SHP77 (cell line): ENCODE measurements at regions not wholly inside any gene's neighbourhood (a gene's known extent, or its start where the extent isn't known, plus 50 kb on each side); places are given as distances from the start of the nearest gene placed in this dataset.

Experiments used
- DNase-seq, 2 experiments: peaks; one replicate each; lab custom pipeline; 2025; lab: John Stamatoyannopoulos, UW

DNA sequence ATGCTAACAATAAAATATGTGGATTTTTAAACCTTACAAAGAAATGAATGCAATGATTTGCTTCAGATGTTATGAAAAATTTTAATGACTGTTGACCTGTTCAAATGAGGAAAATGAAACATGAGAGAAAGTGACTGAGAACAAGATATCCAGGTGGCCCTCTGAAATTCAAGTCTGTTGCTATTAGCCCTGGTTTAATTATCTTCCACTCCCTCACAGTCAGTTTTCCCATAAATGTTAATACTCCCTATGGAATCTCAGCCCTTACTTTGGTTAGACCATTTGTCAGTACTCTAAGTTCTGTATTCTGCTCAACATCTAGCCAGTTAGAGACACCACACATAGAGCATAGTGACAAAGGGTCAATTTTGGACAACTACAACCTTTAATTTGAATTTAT, 327.8 kb downstream of the PDGFC start:
- DNase-seq = no peak

DNA sequence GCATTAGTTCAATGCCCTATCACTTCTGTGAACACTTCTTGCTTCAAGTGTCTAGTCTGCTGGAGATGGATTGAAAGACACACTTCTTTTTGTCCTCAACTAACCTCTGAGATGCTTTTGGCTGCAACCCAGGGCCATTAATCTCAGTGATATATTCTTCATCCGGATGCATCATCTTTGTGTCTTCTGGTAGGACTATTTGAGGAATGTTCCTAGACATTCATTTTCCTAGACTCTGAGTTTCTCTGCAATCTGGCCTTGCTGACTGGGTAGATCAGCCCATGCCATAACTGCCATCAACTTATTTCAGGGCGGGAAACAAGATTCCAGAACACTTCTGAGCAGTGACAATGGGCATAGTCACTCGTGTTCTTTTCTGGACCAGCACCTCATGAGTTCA, 329.4 kb downstream of the PDGFC start:
- DNase-seq = no peak

DNA sequence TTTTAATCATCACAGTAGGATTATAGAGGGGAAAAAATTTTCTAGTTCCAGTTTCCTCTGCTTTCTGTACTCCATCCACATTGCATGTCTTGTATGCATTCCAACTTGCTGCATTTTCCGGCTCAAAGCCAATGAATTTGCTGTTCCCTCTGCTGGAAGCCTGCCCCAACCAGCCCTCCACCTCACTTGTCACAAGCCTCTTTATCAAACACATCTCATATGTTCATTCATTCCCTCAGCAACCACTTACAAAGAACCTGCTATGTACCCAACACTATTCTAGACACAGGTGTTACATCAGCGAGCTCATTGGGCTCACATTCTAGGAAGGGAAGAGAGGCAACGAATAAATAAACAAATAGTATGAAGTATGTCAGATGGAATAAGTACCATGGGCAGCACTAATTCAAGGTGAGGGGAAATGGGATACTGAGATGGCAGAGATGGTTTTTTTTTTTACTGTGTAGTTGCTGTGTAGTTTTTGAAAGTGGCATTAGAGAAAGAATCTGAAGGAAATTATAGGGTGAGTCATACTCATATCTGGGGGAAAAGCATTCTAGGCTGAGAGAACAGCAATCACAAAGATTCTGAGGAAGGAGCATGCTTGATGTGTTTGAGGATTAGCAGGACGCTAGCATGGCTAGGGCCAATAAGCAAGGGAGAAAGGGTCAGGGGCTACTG, 332.5 kb downstream of the PDGFC start:
- DNase-seq = peak in 1 of 2 experiments; percentile 12

DNA sequence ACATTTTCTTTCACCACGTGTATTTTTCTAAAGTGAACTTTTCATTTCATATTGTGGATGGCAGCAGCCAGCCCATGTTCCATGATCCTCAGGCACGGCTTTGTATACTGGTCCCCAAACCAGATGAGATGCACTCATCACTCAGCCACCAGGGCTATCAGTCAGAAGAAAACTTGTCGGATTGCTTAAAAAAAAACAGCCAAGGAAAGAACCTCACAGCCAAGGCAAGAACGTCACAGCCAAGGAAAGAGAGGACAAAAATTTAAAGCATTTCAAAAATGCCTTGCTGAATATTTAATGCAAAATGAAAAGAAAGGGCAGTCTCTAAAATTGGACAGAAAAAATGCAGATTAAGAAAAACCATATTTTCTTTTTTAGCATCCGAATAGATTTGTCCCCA, 333.3 kb downstream of the PDGFC start:
- DNase-seq = no peak

DNA sequence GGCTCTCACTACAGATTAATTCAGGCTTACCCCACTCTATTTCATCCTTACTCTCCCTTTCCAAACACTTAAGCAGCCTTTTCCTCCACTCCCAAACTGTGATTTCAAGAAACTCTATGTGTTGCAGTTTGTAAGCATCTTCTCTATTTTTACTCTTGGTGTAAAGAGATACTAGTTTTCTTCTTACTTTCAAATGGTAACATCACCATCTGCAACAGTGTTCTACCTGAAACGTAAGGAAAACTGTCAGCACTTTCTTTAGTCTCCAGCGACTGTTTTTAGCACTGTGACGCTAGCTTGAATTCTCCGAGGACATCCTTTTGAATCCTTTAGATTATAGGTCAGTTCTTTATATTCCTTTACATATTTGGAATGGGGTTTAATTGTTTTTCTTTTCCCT, 335.2 kb downstream of the PDGFC start:
- DNase-seq = no peak

DNA sequence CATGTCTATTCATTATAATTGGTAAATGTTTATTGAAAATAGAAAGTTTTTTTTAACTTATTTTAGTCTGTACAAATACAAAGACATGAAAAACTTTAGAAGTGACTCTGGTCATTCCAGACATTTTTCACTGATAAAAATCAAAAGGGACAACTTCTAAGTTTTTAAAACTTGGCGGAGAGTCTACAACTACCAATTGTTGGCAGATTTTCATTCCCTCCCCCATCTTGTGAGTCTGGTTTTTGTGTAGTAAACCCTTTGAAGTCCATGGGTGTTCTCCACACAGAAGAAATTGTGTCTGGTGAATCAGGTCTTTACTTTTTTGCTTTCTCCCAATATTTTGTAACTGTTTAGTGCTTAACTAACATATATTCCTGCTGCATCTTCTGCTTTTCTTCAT, 336.5 kb downstream of the PDGFC start:
- no peak for DNase-seq

DNA sequence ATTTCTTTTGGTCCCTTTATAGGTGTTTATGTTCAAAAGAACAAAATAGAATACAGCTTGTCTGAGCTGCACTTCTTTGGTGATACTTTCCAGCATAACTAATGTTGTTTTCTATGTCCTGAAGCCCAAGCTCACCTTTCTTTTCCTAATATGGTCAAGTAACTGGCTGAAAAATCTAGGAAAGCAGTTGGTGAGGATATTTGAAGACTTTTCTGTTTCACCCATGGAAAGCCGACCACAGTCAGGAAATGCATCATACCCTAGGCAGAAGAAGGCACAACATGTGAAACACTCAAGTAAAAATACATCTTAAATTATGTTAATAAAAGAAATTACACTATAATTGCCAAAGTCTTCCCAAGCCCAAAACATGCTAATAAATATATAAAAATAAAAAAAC, 337.0 kb downstream of the PDGFC start:
- DNase-seq = no peak

DNA sequence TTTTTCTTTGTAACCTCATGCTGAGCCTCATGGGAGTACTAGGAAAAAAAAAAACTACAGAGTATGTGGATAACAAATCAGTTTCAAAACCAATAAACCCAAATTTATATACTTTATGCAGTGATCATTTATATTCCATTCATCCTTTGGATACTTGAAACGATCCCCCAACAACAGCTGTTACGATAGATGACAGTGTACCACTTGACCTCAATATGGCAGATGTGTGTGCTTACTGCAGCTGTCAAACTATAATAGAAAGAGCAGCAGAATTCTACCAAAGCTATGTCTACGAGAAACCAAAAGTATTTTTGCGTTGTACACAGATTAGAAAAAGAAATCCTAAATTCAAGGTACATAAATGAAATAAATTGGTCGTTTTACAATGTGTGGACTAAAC, 337.8 kb downstream of the PDGFC start:
- DNase-seq = peak; percentile 13 to 42

DNA sequence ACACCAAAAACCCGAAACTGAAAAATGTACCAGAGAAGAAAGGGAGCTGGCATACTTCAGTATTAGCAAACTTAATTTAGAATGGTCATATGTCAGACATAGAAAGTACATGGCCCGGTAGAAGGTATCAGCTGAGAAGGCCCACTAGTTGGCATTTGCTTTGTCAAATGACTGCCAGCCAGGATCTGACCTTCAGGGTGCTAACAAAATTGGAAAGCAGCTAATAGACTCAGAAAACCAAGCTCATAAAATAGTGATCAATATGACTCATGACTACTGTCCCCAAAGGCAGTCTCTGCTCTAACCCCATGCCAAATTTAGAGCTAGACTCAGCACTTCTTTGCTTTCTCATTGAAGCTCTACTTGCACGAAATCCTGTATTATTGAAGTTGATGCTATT, 342.7 kb downstream of the PDGFC start:
- no peak for DNase-seq

DNA sequence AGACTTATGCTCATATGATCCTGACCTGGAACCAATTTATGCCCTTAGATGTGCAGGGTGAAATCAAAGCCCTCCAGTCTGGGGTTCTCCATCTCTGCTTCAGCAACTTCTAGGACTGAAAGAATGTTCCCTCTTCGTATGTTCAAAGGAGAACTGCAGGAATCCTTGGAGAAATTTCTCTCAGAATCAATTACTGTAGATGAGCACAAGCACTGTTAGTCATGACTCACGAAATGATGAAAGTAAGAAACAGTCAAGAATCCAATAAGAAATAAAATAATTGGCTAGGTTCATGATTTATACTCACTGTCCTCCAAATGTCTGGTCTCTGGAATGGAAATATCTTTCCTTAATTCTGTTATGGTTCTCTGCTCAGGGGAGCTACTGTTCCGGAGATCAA, 348.2 kb downstream of the PDGFC start:
- no peak for DNase-seq

DNA sequence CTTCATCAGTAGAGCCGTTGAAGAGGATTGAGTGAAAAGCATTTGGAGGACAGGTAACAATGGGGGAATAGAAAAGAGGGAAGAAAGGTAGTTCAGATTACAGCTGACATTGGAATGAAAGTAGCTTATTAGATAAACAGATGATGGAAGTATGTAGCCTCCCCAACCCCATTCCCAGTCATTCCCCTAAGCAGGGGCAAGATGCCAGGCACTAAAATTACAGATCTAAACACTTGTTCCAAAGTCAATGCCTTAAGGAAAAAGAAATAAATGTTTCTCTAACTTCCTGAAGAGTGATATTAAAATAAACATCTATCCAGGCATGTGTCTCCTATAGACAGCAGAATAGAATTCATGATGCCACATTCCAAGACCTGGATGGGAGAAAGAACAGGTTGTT, 350.8 kb downstream of the PDGFC start:
- DNase-seq = no peak

DNA sequence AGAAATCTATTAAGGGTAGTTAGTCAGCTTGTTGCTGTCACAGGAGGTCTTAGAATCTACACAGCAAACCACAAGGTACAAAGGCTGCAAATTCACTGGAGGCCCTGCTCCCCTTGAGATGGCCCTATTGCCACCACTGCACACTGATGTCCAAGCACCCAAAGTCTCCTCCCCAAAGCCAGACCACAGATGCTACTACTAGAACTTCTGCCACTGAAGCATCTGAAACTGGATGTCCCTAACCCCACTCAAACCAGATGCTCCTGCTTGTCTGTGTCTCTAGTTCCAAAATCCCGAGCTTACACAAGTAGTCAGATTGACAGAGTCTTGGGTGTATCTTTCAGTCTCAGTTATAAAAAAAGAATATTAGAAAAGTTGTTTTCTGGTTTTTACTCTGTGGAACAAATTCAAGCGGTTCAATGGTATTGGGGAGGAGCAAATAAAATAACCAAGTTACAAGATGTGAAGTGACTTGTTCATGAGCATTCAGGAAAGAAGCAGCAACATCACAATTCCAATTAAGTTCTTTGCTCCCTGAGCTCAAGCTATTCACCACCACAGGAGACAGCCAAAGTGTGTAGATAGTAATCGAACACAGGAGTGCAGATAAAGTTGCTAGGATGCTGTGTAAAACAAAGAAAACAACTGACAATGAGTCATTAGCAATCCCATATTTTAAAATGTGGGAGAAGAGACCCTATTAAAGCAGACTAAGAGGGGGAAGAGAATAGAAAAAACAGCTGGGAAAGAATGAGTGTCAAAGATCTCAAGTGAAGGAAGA, 352.3 kb downstream of the PDGFC start:
- no peak for DNase-seq

DNA sequence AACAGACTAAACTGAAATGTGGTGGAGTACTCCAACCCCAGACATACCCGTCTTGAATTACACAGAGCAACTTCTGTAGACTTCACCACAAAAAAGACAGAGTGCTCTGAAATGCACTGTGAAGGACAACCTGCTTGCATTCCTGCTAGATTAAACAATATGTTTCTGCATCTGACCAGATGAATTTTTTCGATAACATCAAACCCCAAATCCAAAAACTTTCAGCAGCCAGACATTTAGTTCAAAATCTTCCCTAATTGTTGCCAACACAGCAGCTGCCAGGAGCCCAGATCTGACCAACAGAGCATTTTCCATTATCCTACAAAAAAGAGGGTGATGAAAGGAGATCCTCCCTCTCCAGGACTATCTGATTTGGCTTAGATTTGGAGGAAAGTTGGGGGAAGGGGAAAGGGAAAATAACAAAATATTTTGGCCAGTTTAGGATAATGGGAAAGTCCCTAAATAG, 356.5 kb downstream of the PDGFC start:
- no peak for DNase-seq

DNA sequence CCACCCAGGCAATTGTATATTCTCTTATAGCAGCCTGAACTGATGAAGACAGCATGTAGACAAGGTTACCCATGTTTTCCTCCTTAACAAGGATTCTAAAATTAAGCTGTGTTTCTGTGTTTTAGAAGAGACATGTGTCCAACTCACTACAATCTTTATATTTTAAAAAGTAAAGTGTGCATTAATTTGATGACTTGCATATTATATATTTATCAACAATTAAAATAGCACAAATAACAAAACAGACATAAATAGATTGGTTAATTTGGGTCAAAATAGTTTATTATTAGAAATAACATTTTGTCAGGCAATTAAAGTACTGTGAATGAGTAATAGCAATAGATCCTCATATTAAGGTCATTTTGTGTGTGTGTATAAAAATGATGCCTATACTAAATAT, 357.1 kb downstream of the PDGFC start:
- no peak for DNase-seq

DNA sequence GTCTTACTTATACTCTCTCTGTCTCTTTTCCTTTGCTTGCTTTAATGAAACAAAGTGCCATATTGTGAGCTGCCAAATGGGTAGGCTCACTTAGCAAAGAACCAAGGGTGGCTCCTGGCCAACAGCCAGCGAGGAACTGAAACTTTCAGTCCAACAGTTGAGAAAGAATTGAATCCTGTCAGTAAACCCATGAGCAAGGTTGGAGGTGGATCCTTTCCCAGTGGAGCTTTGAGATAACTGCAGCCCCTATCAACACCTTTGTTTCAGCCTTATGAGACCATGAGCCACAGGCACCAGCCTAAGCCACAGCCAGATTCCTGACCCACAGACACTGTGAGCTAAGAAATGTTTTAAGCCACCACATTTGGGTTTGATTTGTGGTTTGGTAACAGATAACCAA, 362.2 kb downstream of the PDGFC start:
- no peak for DNase-seq

DNA sequence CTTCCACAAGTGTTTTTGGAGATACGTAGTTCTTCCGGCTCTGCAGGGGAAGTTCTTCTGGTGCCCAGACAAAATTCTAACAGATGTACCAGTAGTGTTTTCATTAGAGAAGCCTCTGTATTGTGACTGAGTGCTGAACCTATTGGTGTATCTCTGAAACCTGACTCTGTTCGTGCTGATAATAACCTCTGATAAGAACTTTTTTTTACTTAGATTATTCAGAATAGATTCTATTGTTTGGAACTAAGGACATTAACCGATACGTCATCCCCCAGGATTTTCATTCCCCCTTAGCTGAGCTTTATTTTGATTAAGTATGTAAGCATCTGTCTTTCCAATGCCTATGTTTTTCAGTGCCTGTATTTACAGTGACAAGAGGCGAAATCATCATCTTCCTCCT, 362.9 kb downstream of the PDGFC start:
- DNase-seq = no peak

DNA sequence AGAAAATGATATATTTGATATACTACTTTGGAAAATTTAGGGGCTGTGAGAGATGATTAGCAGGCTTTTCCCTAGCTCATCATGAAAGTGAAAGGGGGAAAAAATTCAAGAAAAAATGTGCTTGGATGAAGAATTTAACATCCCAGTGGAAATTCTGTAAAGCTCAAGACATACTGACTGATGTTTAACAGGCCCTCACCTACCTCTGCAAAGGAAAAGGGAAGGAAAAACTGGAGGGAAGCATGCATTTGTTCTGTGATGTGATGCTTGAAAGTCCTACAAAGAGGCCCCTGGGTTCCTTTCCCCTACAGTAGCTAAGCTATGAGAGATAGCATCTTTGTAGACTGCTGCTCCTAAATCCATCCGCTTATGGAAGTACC, 364.1 kb downstream of the PDGFC start:
- DNase-seq = no peak

DNA sequence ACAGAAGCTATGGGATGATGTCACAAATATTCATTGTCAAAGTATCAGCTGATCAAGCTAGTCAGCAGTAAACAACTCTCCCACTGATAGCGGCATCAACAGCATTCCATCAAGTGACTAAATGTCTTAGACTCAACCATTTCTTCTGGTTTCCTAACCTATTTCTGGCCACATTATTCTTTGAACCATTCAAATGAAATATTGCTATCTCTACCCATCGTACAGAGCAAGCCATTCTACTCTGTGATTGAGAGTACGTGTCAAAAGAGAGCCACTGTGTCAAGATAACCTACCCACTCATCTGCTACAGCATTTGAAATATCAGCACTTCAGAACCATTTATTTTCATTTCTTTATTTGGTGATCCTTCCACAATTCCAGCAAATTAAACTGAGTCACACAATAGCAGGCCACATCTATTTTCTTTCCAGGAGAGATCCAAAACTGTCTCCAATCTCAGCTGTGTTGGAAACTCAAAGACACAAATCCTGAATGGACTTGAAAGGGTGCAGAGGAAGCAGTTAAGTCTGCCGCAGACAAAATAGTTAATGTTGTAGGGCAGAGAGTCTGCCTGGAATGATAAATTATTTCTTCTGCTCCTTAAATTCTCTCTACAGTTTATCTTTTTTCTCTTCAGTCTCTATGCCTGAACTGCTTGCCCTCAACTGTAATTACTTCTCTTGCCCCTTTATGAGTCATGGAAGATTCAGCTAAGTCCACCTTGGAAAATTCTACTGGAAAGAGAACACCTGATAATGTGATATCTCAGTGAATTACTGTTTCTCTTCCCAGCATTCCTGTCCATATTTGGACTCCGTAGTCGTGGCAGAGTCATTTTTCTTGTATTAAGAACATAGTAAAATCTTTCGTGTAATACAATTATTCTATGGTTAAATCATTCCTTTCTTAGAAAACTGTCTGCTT, 364.8 kb downstream of the PDGFC start:
- no peak for DNase-seq

DNA sequence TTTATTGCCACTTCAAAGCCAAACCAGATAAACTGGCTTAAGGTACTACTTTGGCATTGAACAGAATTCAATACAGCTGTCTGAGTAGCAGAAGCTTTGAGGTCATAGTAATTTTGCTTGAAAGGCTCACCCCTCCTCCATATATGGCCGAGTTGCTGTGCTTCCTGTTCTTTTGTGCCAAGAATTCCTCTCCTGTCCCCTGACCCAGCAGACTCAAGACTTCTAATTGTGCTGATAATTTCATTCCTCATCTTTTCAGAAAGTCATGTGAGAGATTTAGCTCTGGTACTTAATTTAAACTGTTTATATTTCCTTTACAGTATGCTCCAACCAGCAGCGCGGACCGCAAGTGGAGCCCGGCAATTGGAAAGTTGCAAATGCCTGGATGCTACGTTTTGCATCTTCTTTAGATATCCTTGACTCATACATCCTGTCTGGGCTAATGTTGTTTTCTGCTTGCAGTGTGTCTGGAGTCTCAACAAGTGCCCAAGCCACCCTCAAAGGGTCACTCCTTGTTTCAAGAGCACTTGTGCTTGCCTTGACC, 373.4 kb downstream of the PDGFC start:
- DNase-seq = no peak

DNA sequence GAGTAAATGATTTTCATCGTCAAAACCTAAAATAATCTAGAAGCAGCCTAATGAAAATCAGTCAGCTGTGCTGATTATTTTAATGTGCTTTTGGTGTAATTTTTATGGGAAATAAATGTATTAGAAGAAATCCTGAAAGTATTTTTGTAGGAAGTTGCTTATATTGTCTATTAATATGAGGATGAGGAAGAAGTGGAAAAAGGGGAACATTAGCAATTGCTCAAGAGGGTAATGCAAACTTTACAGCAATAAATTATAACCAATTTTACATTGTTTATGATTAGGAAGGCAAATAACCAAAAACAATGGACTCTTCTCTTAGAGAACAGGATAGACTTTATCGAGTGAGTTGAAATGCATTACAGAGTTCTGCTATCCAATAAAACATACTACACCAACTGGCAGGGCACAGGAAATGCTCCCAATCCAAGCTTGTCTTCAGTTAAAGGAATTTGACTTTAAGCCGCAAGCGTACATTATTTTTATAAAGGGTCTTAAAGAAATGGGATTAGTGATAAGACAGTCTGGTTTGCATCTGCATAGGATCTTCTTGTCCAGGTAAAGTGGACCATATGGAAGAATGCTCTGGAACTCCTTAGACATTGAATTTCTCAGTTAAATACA, 374.8 kb downstream of the PDGFC start:
- no peak for DNase-seq

DNA sequence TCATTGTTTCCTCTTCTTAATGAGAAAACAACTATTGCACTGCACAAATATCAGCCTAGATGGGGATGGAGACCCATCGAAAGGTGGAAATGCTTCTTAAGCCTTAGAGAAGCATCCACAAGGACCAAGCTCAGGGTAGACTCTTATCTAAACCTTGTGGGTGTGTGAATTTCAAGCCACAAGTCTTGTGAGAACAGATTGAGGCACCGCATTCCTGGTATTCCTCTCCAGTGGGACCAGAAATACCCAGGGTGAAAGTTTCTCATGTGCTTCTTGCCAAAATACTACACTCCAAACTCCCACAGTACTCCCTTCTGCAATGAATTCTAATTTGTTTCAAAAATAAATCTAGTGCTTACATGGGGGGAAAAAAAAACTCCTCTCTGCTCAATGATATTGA, 375.6 kb downstream of the PDGFC start:
- DNase-seq = no peak

DNA sequence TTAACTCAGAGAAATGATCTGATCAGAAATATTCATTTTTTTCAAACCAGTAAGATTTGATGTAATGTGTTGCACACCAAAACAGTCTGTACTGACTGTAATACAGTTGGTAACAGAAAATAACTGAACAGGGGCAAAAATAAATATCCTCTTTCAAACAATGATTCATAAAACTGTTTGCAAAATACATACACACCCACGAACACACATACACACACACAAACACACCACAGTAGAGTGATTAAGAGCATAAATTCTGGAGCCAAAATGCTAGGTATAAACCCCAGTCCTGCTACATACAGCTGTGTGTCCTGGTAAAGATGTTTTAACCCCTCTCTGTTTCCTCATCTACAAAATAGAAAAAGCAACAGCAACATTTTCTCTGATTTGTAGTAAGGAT, 376.6 kb downstream of the PDGFC start:
- no peak for DNase-seq
